OCI-LY1 (cell line): ENCODE measurements at regions not wholly inside any gene's neighbourhood (a gene's known extent, or its start where the extent isn't known, plus 50 kb on each side); places are given as distances from the start of the nearest gene placed in this dataset.

Source experiments
- CTCF ChIP-seq: fragments of 200-600 bp; sonication (generic), shearing (Covaris generic); IDR thresholded peaks from 2 replicates; pipeline ENCODE4 v1.5.1; 2017; ENCODE audit warnings: mild to moderate bottlenecking, antibody characterized with exemption, low read length, moderate library complexity, mixed read lengths
- EZH2 ChIP-seq: fragments of 200-600 bp; sonication (generic), shearing (Covaris generic); IDR thresholded peaks from 2 replicates; pipeline ENCODE4 v1.8.0; 2017; ENCODE audit warnings: borderline replicate concordance, mixed run types, mild to moderate bottlenecking, antibody characterized with exemption, low read length, moderate library complexity, mixed read lengths

- TF ChIP-seq CTCF (no peak), EZH2 (no peak)
These were observed 820.2 kb downstream of the TRIB2 start for GRCh38 chr2:13536941-13537340.
